IPS-15b (cell line): ENCODE measurements at regions not wholly inside any gene's neighbourhood (a gene's known extent, or its start where the extent isn't known, plus 50 kb on each side); places are given as distances from the start of the nearest gene placed in this dataset.
"Not testable (repeated sequence)": the region's sequence is repeated elsewhere in the genome, so short reads cannot be mapped to it uniquely, and the experiment has no call there.

Experiments
- H3K27me3 ChIP-seq: one replicate; pipeline ENCODE4 v1.6.1; 2013; ENCODE audit warnings: low read length; ENCODE audit not compliant: control insufficient read depth, insufficient read depth
- H3K36me3 ChIP-seq: one replicate; pipeline ENCODE4 v1.6.1; 2013; ENCODE audit warnings: low read length; ENCODE audit not compliant: control insufficient read depth, insufficient read depth
- H3K4me1 ChIP-seq: one replicate; pipeline ENCODE4 v1.6.1; 2013; ENCODE audit warnings: mild to moderate bottlenecking, low read length; ENCODE audit not compliant: control insufficient read depth, insufficient read depth
- H3K4me3 ChIP-seq: one replicate; pipeline ENCODE4 v1.5.1; 2013; ENCODE audit warnings: low read depth, low read length
- H3K9ac ChIP-seq: one replicate; pipeline ENCODE4 v1.6.1; 2013; ENCODE audit warnings: low read depth, mild to moderate bottlenecking, low read length
- H3K9me3 ChIP-seq: one replicate; pipeline ENCODE4 v1.6.1; 2013; ENCODE audit warnings: mild to moderate bottlenecking, low read length; ENCODE audit not compliant: control insufficient read depth, insufficient read depth

DNA sequence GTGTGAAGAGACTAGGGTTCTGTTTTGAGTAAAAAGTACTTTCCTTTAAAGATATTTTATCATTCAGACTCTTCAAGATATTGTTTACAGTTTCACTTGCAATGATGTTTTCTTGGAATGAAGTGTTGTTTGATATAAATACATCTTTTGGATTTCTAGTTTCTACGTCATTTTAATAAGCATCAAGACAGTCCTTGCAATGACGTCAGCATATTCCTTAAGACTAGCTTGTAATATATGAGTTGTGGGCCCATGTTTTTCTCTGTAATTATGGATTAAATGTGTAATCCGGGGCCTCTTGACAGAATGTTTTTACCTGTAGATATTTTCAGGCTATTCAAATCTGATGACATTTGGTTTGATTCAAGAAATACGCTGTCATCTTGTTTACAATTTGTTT, 66.1 kb downstream of the RBMX2 start:
- H3K27me3 ChIP-seq: no peaks in the 10 kb centered on the region
- H3K36me3 ChIP-seq: no peaks in the 10 kb centered on the region
- no peaks in the 10 kb centered on the region for H3K9me3 ChIP-seq
- no peak overlapping the region for H3K9ac ChIP-seq
- H3K4me1 ChIP-seq: no peaks in the 10 kb centered on the region
- no peak overlapping the region for H3K4me3 ChIP-seq

DNA sequence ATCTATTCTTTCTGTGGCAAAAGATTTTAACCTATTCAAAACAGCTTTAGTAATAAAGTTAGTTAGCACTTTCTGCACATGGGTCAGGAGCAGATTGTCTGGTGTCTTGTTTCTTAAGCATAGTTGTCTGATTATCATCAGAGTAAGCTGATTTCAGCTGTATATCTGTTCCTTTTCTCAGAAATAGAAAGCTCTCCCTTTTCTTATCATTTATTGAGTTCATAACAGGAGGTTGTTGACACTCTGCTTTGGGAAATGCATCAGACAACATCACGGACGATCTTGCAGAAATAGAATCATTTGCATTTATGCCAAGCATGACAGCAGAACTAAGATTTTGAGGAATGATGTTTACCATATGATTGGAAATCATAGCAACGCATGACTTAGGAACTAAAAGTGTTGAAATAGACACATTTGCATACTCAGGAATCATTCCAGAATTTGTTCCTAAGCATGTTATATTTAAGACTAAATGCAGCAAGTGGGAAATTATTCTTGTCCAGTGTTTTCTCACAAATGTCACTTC, 66.7 kb downstream of the RBMX2 start:
- no peak overlapping the region for H3K4me3 ChIP-seq
- H3K36me3 ChIP-seq: no peaks in the 10 kb centered on the region
- no peaks in the 10 kb centered on the region for H3K27me3 ChIP-seq
- H3K4me1 ChIP-seq: no peaks in the 10 kb centered on the region
- H3K9ac ChIP-seq: no peak overlapping the region
- no peaks in the 10 kb centered on the region for H3K9me3 ChIP-seq

DNA sequence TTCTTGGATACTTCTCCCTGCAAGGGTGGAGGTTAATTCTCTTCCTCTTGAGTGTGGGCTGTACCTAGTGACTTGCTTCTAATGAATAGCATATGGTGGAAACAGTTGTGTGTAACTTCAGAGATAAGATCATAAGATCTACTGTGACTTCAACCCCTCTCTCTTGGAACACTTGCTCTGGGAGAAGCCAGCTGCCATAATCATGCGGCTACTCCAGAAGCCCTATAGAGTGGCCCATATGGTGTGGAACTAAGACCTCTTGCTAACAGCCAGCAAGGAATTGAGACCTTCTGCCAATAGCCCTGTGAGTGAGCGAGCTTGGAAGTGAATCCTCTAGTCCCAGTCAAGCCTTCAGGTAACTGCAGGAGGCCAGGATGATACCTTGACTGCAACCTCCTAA, 81.1 kb downstream of the RBMX2 start:
- Histone ChIP-seq H3K4me1 (no peaks in the 10 kb centered on the region), H3K9ac (no peak overlapping the region), H3K27me3 (no peaks in the 10 kb centered on the region), H3K36me3 (no peaks in the 10 kb centered on the region), H3K4me3 (no peak overlapping the region), H3K9me3 (no peaks in the 10 kb centered on the region)

DNA sequence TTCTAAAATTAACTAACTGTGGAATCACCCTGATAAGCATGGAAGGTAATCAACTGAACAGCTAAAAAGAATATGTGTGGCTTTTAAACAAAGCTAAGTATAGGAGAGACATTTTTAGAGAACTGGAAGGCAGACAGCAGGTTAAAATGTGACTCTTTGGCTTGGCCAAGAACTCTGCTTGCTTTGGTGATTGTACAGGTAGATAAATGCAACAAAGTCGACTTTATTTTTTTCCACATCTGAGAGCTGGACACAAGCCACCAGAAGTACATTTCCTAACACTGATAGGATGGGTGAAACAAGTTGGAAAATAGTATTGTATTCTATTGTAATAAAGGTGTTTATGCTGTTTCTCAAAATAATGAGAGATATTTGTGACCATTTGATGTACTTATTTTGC, 84.1 kb downstream of the RBMX2 start:
- H3K4me1 ChIP-seq: no peaks in the 10 kb centered on the region
- no peak overlapping the region for H3K9ac ChIP-seq
- H3K36me3 ChIP-seq: no peaks in the 10 kb centered on the region
- H3K9me3 ChIP-seq: no peaks in the 10 kb centered on the region
- H3K27me3 ChIP-seq: no peaks in the 10 kb centered on the region
- H3K4me3 ChIP-seq: no peak overlapping the region

DNA sequence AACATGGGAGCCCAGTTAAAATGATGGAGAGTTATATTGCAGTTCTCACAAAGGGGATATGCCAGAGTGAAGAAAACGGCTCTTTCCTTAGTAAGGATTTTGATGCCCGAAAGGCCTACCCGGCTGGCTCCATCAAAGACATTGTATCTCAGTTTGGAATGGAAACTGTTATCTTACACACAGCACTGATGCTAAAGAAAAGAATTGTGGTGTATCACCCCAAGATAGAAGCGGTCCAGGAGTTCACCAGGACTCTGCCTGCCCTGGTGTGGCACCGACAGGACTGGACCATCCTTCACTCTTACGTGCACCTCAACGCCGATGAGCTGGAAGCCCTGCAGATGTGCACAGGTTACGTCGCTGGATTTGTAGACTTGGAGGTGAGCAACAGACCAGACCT, 93.7 kb downstream of the RBMX2 start:
- not testable (repeated sequence) for H3K27me3 ChIP-seq, H3K9me3 ChIP-seq, H3K36me3 ChIP-seq, H3K4me1 ChIP-seq, H3K9ac ChIP-seq, H3K4me3 ChIP-seq

DNA sequence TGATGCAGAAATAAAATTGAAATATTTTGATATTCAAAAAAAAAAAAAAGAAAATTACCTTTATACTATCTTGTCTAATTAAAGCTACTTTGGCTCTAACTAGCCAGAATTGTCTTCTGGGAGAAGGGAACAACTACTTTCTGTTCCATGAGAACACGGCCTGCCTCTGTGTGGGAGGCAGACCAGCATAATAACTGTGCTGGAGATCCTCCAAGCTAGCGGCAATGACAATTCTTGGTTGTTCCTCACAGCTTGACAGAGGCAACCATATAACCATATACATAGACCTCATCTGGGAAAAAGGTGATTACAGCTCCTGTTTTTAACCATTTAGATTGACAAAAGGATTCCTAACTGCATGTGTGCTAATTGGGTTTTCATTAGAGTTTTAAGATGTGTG, 95.7 kb downstream of the RBMX2 start:
- no peaks in the 10 kb centered on the region for H3K9me3 ChIP-seq
- H3K27me3 ChIP-seq: no peaks in the 10 kb centered on the region
- no peak overlapping the region for H3K9ac ChIP-seq
- no peaks in the 10 kb centered on the region for H3K36me3 ChIP-seq
- no peak overlapping the region for H3K4me3 ChIP-seq
- no peaks in the 10 kb centered on the region for H3K4me1 ChIP-seq

DNA sequence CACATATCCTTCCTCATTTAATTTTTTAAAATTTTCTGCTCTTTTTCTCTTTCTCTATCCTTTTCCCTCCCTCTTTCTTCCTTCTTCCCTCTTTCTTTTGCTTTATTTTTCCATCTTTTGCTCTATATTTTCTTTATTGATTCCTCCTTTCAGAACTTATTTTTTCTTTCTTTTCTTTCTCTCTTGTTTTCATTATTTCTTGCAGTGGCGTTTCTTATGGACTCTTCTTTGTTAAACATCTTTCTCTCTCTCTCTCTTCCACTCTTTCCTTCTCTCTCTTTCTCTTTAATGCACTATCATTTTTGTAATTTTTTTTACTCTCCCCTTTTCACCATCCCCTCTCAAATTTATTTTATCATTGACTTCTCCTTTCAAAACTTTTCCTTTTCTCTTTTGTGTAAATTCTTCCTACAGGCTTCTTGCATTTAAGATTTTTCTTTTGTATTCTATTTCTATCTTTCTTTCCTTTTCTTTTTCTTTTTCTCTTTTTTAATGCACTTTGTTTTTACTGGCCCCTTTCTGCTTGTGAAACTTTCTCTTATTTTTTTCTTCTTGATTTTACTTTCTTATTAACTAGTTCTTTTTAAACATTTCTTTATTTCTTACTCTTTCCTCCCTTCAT, 97.0 kb downstream of the RBMX2 start:
- H3K4me1 ChIP-seq: no peaks in the 10 kb centered on the region
- no peak overlapping the region for H3K4me3 ChIP-seq
- H3K36me3 ChIP-seq: no peaks in the 10 kb centered on the region
- no peak overlapping the region for H3K9ac ChIP-seq
- H3K27me3 ChIP-seq: no peaks in the 10 kb centered on the region
- no peaks in the 10 kb centered on the region for H3K9me3 ChIP-seq

DNA sequence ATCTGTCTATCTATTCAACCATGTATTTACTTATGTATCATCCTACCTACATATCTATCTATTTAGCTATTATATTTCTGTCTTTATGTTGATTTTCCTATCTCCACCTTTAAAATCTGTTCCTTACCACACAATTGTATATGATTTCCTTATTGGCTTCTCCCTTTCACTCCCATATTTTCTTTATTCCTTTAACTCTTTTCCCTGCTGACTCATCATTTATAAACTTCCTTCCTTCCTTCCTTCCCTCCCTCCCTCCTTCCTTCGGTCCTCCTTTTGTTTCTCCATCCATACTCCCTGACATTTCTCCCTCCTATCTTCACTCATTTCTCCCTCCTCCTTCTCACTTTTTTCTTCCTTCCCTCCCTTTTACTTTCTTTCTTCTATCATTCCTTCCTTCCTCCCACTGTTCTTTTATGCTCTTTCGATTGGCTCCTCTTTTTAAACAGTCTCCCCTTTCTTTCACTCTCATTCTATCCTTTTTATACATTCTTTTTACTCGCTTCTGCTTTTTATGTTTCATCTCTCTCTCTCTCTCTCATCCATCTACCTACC, 100.3 kb downstream of the RBMX2 start:
- no peak overlapping the region for H3K4me3 ChIP-seq
- no peaks in the 10 kb centered on the region for H3K27me3 ChIP-seq
- H3K9me3 ChIP-seq: no peaks in the 10 kb centered on the region
- H3K36me3 ChIP-seq: no peaks in the 10 kb centered on the region
- no peaks in the 10 kb centered on the region for H3K4me1 ChIP-seq
- no peak overlapping the region for H3K9ac ChIP-seq

DNA sequence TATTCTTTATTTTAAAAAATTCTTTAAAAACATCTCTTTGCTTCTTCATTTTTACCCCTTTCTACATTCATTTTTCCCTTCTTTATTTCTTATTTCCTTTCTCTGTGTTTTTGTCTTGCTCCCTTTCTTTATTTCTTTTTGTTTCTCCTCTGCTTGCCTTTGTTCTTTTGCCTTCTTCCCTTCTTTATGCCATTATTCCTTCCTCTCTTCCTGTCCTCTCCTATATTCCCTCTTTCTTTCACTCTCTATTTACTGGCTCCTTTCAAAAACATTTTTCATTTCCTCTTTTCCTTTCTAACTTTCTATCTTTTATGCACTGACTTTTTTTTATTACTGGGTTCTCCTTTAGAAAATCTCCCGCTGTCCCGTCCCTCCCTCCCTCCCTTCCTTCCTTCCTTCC, 102.2 kb downstream of the RBMX2 start:
- H3K27me3 ChIP-seq: no peaks in the 10 kb centered on the region
- H3K9me3 ChIP-seq: no peaks in the 10 kb centered on the region
- H3K9ac ChIP-seq: no peak overlapping the region

DNA sequence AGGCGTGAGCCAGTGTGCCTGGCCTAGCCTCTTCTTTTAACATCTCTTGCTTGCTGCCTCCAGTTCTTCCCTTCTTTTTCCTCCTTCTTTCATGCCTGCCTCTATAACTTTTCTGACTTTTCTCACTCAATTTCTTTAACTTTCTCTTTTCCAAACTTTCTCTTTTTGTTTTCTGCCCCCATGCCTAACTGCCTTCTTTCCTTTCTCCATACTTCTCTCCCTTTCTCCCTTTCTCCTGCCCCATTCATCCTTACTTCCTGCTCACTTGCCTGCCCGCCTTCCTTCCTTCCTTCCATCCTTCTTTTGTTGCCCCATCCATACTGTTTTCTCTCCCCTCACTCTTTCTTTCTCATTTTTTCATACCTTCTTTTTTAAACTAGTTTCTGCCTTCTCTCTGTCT, 105.2 kb downstream of the RBMX2 start:
- Histone ChIP-seq H3K36me3 (no peaks in the 10 kb centered on the region), H3K27me3 (no peaks in the 10 kb centered on the region), H3K9me3 (no peaks in the 10 kb centered on the region), H3K4me1 (no peaks in the 10 kb centered on the region), H3K4me3 (no peak overlapping the region), H3K9ac (no peak overlapping the region)

More for the DNA sequence above, 102.2 kb downstream of the RBMX2 start:
- Histone ChIP-seq H3K4me3 (no peak overlapping the region), H3K36me3 (no peaks in the 10 kb centered on the region), H3K4me1 (no peaks in the 10 kb centered on the region)

DNA sequence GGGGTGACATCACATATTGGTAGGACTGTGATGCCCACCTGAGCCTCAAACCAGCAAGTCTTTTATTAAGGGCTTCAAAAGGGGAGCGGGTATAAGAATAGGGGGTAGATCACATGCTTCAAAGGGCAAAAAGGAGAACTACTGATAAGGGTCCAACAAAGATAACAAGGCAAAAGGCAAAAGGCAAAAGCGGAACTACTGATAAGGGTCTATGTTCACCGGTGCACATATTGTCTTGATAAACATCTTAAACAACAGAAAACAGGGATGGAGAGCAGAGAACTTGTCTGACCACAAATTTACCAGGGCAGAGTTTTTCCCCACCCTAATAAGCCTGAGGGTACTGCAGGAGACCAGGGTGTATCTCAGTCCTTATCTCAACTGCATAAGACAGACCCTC, 110.7 kb downstream of the RBMX2 start:
- H3K4me3 ChIP-seq, H3K9ac ChIP-seq, H3K27me3 ChIP-seq, H3K36me3 ChIP-seq, H3K4me1 ChIP-seq, H3K9me3 ChIP-seq: not testable (repeated sequence)

DNA sequence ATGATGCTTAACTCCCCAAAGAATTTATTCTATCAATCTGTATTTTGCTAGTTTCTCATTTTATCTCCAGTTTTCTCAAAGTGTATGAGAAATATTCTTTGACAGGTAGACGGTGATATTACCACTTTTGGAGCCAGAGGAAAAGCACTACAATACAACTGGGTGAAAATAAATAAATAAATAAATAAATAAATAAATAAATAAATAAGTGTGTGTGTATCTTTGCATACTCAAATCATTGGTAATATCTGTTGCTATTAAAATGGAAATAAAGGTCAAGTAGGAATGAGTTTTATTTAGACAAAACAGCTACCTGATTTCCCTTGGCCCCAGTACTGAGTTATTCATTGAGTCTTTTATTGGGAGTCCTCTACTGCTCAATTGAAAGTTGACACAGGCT, 114.3 kb downstream of the RBMX2 start:
- Histone ChIP-seq H3K9me3 (no peaks in the 10 kb centered on the region), H3K27me3 (no peaks in the 10 kb centered on the region), H3K36me3 (no peaks in the 10 kb centered on the region), H3K4me3 (no peak overlapping the region), H3K4me1 (peaks cover 7% of the 10 kb centered on the region), H3K9ac (no peak overlapping the region)
